Gastrocnemius medialis (tissue), 4 donors: ENCODE measurements at regions not wholly inside any gene's neighbourhood (a gene's known extent, or its start where the extent isn't known, plus 50 kb on each side); places are given as distances from the start of the nearest gene placed in this dataset.
A peak's percentile ranks its signal among the peaks of the same experiment; 100 is the strongest.

Experiments
- ATAC-seq, 2 donors: fragments of 150-250 bp; one replicate each; pipeline ENCODE4 v1.9.1; 2016
- DNase-seq, 2 donors: peaks; one replicate each; pipeline ENCODE4 v3.0.0-alpha.2; 2019
- H3K27ac ChIP-seq, 4 donors: fragments of 200-600 bp; sonication (generic); 1 replicate in 1 of 4; 2 replicates in 3 of 4; pipeline ENCODE4 v1.5.1; 2016 to 2018; ENCODE audit warnings: mild to moderate bottlenecking in 2 of 4, moderate library complexity in 1 of 4
- H3K27me3 ChIP-seq, 3 donors: fragments of 200-600 bp; sonication (generic) in 2 of 3; 1 replicate in 1 of 3; 2 replicates in 2 of 3; pipeline versions ENCODE4 v1.5.1 to v1.6.0; 2016 to 2019; ENCODE audit warnings: mild to moderate bottlenecking in 1 of 3, moderate library complexity in 1 of 3
- H3K36me3 ChIP-seq, 2 donors: fragments of 200-600 bp; sonication (generic) in 1 of 2; one replicate each; pipeline ENCODE4 v1.5.1; 2017 to 2018
- H3K4me1 ChIP-seq, 2 donors: fragments of 200-600 bp; sonication (generic) in 1 of 2; one replicate each; pipeline ENCODE4 v1.5.1; 2016 to 2017; ENCODE audit warnings: mild to moderate bottlenecking in 2 of 2
- H3K4me3 ChIP-seq, 4 donors: fragments of 200-600 bp; sonication (generic) in 3 of 4; 1 replicate in 1 of 4; 2 replicates in 3 of 4; pipeline ENCODE4 v1.5.1; 2016 to 2019; ENCODE audit warnings: mild to moderate bottlenecking in 2 of 4
- H3K9me3 ChIP-seq, 3 donors: fragments of 200-600 bp; sonication (generic) in 2 of 3; 1 replicate in 1 of 3; 2 replicates in 2 of 3; pipeline ENCODE4 v1.5.1; 2016 to 2019
- POLR2A ChIP-seq, 2 donors: fragments of 450-650 bp; IDR thresholded peaks; one replicate each; pipeline ENCODE4 v1.6.1; 2017; ENCODE audit warnings: antibody characterized with exemption in 2 of 2, mild to moderate bottlenecking in 2 of 2, moderate library complexity in 2 of 2
- in situ Hi-C, 4 donors: fragments of 200-750 bp; cut with MboI; loops; one replicate each; pipeline versions ENCODE4 v1.15.0 to v1.8.0; 2017; ENCODE audit warnings: low sequenced_read_pairs in 4 of 4
- intact Hi-C: fragments of 100-400 bp; cut with DNase I; formaldehyde crosslinking; loops from one replicate; pipeline ENCODE4 v1.15.1; 2023; ENCODE audit warnings: low total_unique reads
- TF ChIP-seq, protein P1 (sequence below), 5 experiments: fragments of 450-650 bp in 3 of 5; fragments of 200-600 bp in 2 of 5; sonication (generic) in 2 of 5; IDR thresholded peaks in 4 of 5; conservative IDR thresholded peaks in 1 of 5; 1 replicate in 4 of 5; 2 replicates in 1 of 5; pipeline ENCODE4 v1.5.1; 2016 to 2019; ENCODE audit warnings: antibody characterized with exemption in 5 of 5, mild to moderate bottlenecking in 3 of 5, moderate library complexity in 3 of 5

DNA sequence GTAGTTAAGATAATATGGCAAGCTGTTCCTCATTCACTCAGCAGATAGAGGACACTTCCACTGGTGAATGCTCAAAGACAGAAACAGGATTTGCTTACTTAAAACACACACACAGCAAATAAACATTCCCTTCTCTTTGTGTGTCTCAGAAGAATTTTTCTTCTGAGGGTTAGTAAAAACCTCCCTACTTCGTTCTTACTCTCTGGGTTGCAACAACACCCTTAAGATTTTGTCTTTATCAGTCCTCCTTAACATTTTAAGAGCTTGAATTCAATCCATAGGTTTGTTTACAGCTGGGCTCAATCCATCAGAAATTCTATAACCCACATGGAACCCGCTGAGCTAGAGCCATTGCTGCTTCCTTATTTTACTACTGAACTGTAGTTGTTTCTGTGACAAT is 237.4 kb upstream of the PIK3R1 start:
- no peak overlapping the region for H3K4me3 ChIP-seq
- TF ChIP-seq, protein P1, sequence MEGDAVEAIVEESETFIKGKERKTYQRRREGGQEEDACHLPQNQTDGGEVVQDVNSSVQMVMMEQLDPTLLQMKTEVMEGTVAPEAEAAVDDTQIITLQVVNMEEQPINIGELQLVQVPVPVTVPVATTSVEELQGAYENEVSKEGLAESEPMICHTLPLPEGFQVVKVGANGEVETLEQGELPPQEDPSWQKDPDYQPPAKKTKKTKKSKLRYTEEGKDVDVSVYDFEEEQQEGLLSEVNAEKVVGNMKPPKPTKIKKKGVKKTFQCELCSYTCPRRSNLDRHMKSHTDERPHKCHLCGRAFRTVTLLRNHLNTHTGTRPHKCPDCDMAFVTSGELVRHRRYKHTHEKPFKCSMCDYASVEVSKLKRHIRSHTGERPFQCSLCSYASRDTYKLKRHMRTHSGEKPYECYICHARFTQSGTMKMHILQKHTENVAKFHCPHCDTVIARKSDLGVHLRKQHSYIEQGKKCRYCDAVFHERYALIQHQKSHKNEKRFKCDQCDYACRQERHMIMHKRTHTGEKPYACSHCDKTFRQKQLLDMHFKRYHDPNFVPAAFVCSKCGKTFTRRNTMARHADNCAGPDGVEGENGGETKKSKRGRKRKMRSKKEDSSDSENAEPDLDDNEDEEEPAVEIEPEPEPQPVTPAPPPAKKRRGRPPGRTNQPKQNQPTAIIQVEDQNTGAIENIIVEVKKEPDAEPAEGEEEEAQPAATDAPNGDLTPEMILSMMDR (IDR thresholded peaks at IDR 0.05 in 4 of 5, conservative IDR thresholded peaks at IDR 0.05 in 1 of 5), result no peak
- no peak for TF ChIP-seq POLR2A (IDR thresholded peaks at IDR 0.05)
- in situ Hi-C loops (no loop called here), intact Hi-C loops (loop anchor here (10.0 kb wide), 1 partner anchor 277 kb away; no protein-coding TSS in a partner anchor)
- no peaks in the 10 kb centered on the region for H3K27me3 ChIP-seq
- H3K9me3 ChIP-seq, result no peaks in the 10 kb centered on the region
- ATAC-seq (no peak), DNase-seq (no peak)
- H3K4me1 ChIP-seq, result peaks cover 0 to 3% of the 10 kb centered on the region in 2 donors
- H3K27ac ChIP-seq, result no peak overlapping the region
- no peaks in the 10 kb centered on the region for H3K36me3 ChIP-seq

DNA sequence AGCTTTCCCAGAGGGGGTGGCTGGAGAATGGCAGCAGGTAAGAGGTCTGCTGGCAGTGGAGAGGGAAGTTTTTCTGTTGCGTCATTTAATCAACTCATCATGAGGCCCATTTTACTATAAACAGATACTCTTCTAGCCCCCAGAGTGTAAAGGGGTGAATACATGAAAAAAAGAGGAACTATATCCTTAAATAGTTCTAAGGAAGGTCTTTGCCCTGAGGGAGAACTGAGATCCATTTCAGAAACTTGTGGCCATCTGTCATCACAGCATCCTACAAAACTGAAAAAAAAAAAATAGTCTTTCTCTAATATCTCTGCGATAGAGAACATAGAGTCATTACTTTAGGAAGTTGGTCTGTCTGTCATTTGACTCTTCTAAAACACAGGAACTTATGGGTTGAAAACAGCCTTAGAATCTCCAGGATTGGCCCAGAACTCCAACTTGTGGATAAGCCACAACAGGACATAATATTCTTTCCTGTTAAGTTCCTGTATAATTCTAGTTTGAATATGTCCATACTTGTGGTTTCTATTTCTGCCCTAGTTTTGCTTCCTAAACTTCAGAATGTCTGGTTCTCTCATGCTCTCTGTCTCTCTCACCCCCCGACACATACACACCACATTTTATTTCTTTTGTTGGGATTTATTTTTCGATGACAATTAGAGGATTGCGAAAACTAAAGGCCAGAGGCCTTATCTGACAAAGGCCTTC is 238.5 kb upstream of the PIK3R1 start:
- no peaks in the 10 kb centered on the region for H3K9me3 ChIP-seq
- peaks cover 0 to 3% of the 10 kb centered on the region in 2 donors for H3K4me1 ChIP-seq
- no peak for TF ChIP-seq POLR2A (IDR thresholded peaks at IDR 0.05)
- TF ChIP-seq, protein P1 (IDR thresholded peaks at IDR 0.05 in 4 of 5, conservative IDR thresholded peaks at IDR 0.05 in 1 of 5), result no peak
- no peak overlapping the region for H3K4me3 ChIP-seq
- H3K36me3 ChIP-seq, result no peaks in the 10 kb centered on the region
- in situ Hi-C loops (no loop called here), intact Hi-C loops (loop anchor here (10.0 kb wide), 1 partner anchor 278 kb away; no protein-coding TSS in a partner anchor)
- no peak overlapping the region for H3K27ac ChIP-seq
- H3K27me3 ChIP-seq, result no peaks in the 10 kb centered on the region
- ATAC-seq (peak in 1 of 2 donors; percentile 21), DNase-seq (no peak)

DNA sequence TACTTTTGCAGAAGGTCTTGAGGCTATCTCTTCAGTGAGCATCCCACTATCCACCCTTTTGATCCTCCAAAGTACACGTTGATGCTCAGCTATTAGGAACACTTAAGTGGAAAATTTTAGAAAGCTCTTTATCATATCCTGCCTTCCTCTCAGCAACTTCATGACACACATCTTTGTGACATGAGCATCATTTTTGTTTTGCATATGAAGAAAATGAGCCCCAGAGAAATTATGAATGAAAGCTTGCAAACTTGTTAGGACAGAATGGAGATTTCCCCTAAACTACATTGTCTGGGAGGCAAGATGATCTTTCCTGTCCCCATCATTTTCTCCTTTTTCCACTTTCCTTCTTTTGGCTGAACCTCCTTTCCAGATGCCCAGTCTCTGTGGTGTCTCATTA is 239.4 kb upstream of the PIK3R1 start:
- ATAC-seq (no peak), DNase-seq (no peak)
- Histone ChIP-seq H3K9me3 (no peaks in the 10 kb centered on the region), H3K4me3 (no peak overlapping the region), H3K36me3 (no peaks in the 10 kb centered on the region), H3K4me1 (peaks cover 0 to 3% of the 10 kb centered on the region in 2 donors), H3K27ac (no peak overlapping the region), H3K27me3 (no peaks in the 10 kb centered on the region)
- TF ChIP-seq POLR2A (IDR thresholded peaks at IDR 0.05), result no peak
- TF ChIP-seq, protein P1 (IDR thresholded peaks at IDR 0.05 in 4 of 5, conservative IDR thresholded peaks at IDR 0.05 in 1 of 5), result no peak
- in situ Hi-C loops, result no loop called here
- intact Hi-C loops, result loop anchor here (10.0 kb wide), 1 partner anchor 279 kb away; no protein-coding TSS in a partner anchor

DNA sequence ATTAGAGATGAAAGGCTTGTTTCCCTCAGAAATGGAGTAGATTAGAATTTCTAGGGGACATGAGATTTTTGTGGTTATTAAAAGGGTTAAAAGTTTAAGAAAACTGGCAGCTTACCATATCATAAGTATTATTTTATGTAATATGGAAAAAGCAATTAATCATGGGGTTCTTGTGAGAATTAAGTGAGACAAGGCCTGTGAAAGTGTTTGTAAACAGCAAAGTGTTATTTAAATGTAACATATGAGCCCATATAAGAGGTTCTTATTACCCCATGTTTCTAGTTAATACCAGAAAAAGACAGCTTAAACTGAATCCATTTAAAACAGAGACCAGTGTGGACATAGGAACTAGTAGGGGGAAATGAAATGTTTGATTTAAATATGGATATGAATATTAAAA is 241.1 kb upstream of the PIK3R1 start:
- intact Hi-C loops, result loop anchor here (10.0 kb wide), 1 partner anchor 280 kb away; no protein-coding TSS in a partner anchor
- in situ Hi-C loops, result no loop called here
- Histone ChIP-seq H3K27ac (no peak overlapping the region), H3K4me3 (no peak overlapping the region), H3K4me1 (peaks cover 0 to 9% of the 10 kb centered on the region in 2 donors), H3K9me3 (no peaks in the 10 kb centered on the region), H3K36me3 (no peaks in the 10 kb centered on the region), H3K27me3 (no peaks in the 10 kb centered on the region)
- DNase-seq (no peak), ATAC-seq (no peak)
- no peak for TF ChIP-seq POLR2A (IDR thresholded peaks at IDR 0.05)
- TF ChIP-seq, protein P1 (IDR thresholded peaks at IDR 0.05 in 4 of 5, conservative IDR thresholded peaks at IDR 0.05 in 1 of 5), result no peak
